SKM-1 (cell line): ENCODE measurements at regions not wholly inside any gene's neighbourhood (a gene's known extent, or its start where the extent isn't known, plus 50 kb on each side); places are given as distances from the start of the nearest gene placed in this dataset.

Experiments used
- DNase-seq: peaks from one replicate; lab custom pipeline; 2025; ENCODE audit not compliant: unreplicated experiment; lab: John Stamatoyannopoulos, UW

- DNase-seq: no peak
Observed at GRCh38 chr10:124220547-124220946, 127.1 kb upstream of the CHST15 start.

GRCh38 chr10:124219655-124220054 lies 126.3 kb upstream of the CHST15 start:
- DNase-seq: no peak

- no peak for DNase-seq
Observed at GRCh38 chr10:124219062-124219461, 125.7 kb upstream of the CHST15 start.

- DNase-seq: no peak
Observed at GRCh38 chr10:124217906-124218804, 124.8 kb upstream of the CHST15 start.

GRCh38 chr10:124217031-124217430 lies 123.6 kb upstream of the CHST15 start:
- no peak for DNase-seq

- DNase-seq: no peak
Observed at GRCh38 chr10:124214610-124215375, 121.4 kb upstream of the CHST15 start.

- DNase-seq: no peak
Observed at GRCh38 chr10:124213899-124214510, 120.6 kb upstream of the CHST15 start.

- no peak for DNase-seq
Observed at GRCh38 chr10:124213471-124213870, 120.1 kb upstream of the CHST15 start.

GRCh38 chr10:124212702-124213101 lies 119.3 kb upstream of the CHST15 start:
- no peak for DNase-seq

GRCh38 chr10:124211921-124212320 lies 118.5 kb upstream of the CHST15 start:
- no peak for DNase-seq

GRCh38 chr10:124210263-124210662 lies 116.9 kb upstream of the CHST15 start:
- DNase-seq: no peak

GRCh38 chr10:124207391-124207790 lies 114.0 kb upstream of the CHST15 start:
- no peak for DNase-seq

GRCh38 chr10:124206616-124207015 lies 113.2 kb upstream of the CHST15 start:
- DNase-seq: no peak

- DNase-seq: no peak
Observed at GRCh38 chr10:124205432-124205831, 112.0 kb upstream of the CHST15 start.

GRCh38 chr10:124204726-124205125 lies 111.3 kb upstream of the CHST15 start:
- no peak for DNase-seq

- DNase-seq: no peak
Observed at GRCh38 chr10:124200011-124200410, 106.6 kb upstream of the CHST15 start.

GRCh38 chr10:124198871-124199270 lies 105.5 kb upstream of the CHST15 start:
- no peak for DNase-seq

GRCh38 chr10:124198125-124198501 lies 104.7 kb upstream of the CHST15 start:
- no peak for DNase-seq

GRCh38 chr10:124197371-124198124 lies 104.2 kb upstream of the CHST15 start:
- no peak for DNase-seq

- no peak for DNase-seq
Observed at GRCh38 chr10:124196659-124197058, 103.3 kb upstream of the CHST15 start.

- no peak for DNase-seq
Observed at GRCh38 chr10:124194199-124194824, 100.9 kb upstream of the CHST15 start.
